ENCODE measurements at regions not wholly inside any gene's neighbourhood (a gene's known extent, or its start where the extent isn't known, plus 50 kb on each side); places are given as distances from the start of the nearest gene placed in this dataset.

DNA sequence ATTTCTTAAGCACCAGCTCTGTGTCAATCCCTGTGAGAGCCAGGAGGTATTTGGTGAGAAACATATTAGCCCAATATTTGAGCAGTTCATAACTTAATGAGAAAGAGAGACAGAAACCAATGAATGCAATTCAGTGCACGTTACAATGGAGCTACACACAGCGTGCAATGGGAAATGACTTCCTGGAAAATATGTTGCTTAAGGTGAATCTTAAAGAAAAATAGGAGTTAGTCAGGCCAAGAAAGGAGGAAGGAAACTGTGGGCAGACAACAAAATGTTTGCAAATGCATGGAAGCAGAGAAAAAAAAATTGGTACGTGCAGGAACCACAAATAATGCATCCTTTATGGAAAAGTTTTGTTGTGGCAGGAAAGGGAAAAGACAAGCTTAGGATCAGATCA, 481.7 kb downstream of the BCAT1 start:
- Histone ChIP-seq H3K9ac (ENCODE audit: low read length) (no peak overlapping the region), H4K20me1 (ENCODE audit: insufficient read depth) (no peaks in the 10 kb centered on the region), H3K4me2 (ENCODE audit: low read length) (no peak overlapping the region), H3K36me3 (ENCODE audit: control insufficient read depth in 1 of 2, insufficient read depth in 2 of 2, low read length in 2 of 2) (no peaks in the 10 kb centered on the region), H2AFZ (ENCODE audit: low read depth, low read length, poor library complexity, severe bottlenecking) (no peak overlapping the region), H3K4me3 (replicated peaks in 1 of 2; ENCODE audit: low read depth in 1 of 2, low read length in 2 of 2) (no peak overlapping the region), H3K4me1 (ENCODE audit: control insufficient read depth in 1 of 2, insufficient read depth in 2 of 2, low read length in 2 of 2) (no peaks in the 10 kb centered on the region), H3K9me2 (ENCODE audit: insufficient read depth) (no peaks in the 10 kb centered on the region), H3K27ac (ENCODE audit: low read depth, low read length) (no peak overlapping the region), H3K27me3 (ENCODE audit: insufficient read depth, low read length) (no peaks in the 10 kb centered on the region), H3K79me2 (ENCODE audit: insufficient read depth, low read length) (no peaks in the 10 kb centered on the region), H3K9me3 (ENCODE audit: control insufficient read depth in 1 of 2, insufficient read depth in 1 of 2, low read depth in 1 of 2, low read length in 2 of 2) (peaks cover 0 to 30% of the 10 kb centered on the region in 2 experiments; a peak in 3 of 4 replicates)
- ChIA-PET POLR2A (no interaction called here), CTCF (no interaction called here), RAD21 (ENCODE audit: low non-redundant PET in 1 of 2, low total read pairs in 2 of 2, uncharacterized antibody in 2 of 2, unreplicated experiment in 2 of 2) (no interaction called here)
- ATAC-seq (no peak), DNase-seq (ENCODE audit: low read depth, low spot score) (no peak)
- TF ChIP-seq, protein P1, sequence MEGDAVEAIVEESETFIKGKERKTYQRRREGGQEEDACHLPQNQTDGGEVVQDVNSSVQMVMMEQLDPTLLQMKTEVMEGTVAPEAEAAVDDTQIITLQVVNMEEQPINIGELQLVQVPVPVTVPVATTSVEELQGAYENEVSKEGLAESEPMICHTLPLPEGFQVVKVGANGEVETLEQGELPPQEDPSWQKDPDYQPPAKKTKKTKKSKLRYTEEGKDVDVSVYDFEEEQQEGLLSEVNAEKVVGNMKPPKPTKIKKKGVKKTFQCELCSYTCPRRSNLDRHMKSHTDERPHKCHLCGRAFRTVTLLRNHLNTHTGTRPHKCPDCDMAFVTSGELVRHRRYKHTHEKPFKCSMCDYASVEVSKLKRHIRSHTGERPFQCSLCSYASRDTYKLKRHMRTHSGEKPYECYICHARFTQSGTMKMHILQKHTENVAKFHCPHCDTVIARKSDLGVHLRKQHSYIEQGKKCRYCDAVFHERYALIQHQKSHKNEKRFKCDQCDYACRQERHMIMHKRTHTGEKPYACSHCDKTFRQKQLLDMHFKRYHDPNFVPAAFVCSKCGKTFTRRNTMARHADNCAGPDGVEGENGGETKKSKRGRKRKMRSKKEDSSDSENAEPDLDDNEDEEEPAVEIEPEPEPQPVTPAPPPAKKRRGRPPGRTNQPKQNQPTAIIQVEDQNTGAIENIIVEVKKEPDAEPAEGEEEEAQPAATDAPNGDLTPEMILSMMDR (IDR thresholded peaks at IDR 0.05 in 2 of 3, conservative IDR thresholded peaks at IDR 0.05 in 1 of 3; ENCODE audit: borderline replicate concordance in 1 of 3, insufficient read depth in 1 of 3, low read depth in 2 of 3, low read length in 2 of 3): no peak
- TF ChIP-seq YY1 (IDR thresholded peaks at IDR 0.05; ENCODE audit: extremely low read depth, insufficient replicate concordance, low read depth, low read length): no peak
- BruUV-seq (replicated peaks): no TSS peak
- intact Hi-C loops (cut with micrococcal nuclease): no loop called here

DNA sequence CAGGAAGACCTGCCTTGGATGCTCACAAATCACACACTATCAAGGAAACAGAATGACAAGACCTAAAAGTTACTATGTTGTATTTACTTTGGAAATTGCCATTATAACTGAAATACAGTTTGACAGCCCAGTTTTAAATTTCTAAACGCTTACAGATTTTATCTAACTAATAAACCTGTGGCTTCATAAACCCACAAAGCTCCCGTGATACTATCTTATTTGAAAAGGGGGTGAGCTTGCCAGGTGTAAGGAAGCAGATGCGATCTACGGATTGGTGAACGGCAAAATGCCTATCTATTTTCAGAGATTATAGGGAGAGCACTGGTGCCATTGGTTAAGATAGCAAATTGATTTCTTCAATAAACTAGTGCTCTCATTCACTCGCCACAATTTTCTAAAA, 485.5 kb downstream of the BCAT1 start:
- DNase-seq (ENCODE audit: low read depth, low spot score) (no peak), ATAC-seq (no peak)
- no TSS peak for BruUV-seq (replicated peaks)
- CTCF ChIA-PET: no interaction called here
- no peak overlapping the region for H3K4me3 ChIP-seq (replicated peaks in 1 of 2; ENCODE audit: low read depth in 1 of 2, low read length in 2 of 2)
- H3K9me2 ChIP-seq (ENCODE audit: insufficient read depth): no peaks in the 10 kb centered on the region
- peaks cover 0 to 17% of the 10 kb centered on the region in 2 experiments; a peak in 2 of 4 replicates for H3K9me3 ChIP-seq (ENCODE audit: control insufficient read depth in 1 of 2, insufficient read depth in 1 of 2, low read depth in 1 of 2, low read length in 2 of 2)
- no peaks in the 10 kb centered on the region for H4K20me1 ChIP-seq (ENCODE audit: insufficient read depth)
- no peaks in the 10 kb centered on the region for H3K4me1 ChIP-seq (ENCODE audit: control insufficient read depth in 1 of 2, insufficient read depth in 2 of 2, low read length in 2 of 2)
- RAD21 ChIA-PET (ENCODE audit: low non-redundant PET in 1 of 2, low total read pairs in 2 of 2, uncharacterized antibody in 2 of 2, unreplicated experiment in 2 of 2): no interaction called here
- H3K27me3 ChIP-seq (ENCODE audit: insufficient read depth, low read length): no peaks in the 10 kb centered on the region
- H3K36me3 ChIP-seq (ENCODE audit: control insufficient read depth in 1 of 2, insufficient read depth in 2 of 2, low read length in 2 of 2): no peaks in the 10 kb centered on the region
- H2AFZ ChIP-seq (ENCODE audit: low read depth, low read length, poor library complexity, severe bottlenecking): no peak overlapping the region
- H3K4me2 ChIP-seq (ENCODE audit: low read length): no peak overlapping the region
- intact Hi-C loops (cut with micrococcal nuclease): no loop called here
- no peak overlapping the region for H3K9ac ChIP-seq (ENCODE audit: low read length)
- H3K27ac ChIP-seq (ENCODE audit: low read depth, low read length): no peak overlapping the region
- no peaks in the 10 kb centered on the region for H3K79me2 ChIP-seq (ENCODE audit: insufficient read depth, low read length)
- POLR2A ChIA-PET: no interaction called here
- no peak for TF ChIP-seq EZH2phosphoT487 (IDR thresholded peaks at IDR 0.05; ENCODE audit: borderline replicate concordance)
- TF ChIP-seq CEBPB (IDR thresholded peaks at IDR 0.05; ENCODE audit: low read depth): no peak
- no peak for TF ChIP-seq RAD21 (IDR thresholded peaks at IDR 0.05; ENCODE audit: low read depth)
- no peak for TF ChIP-seq YY1 (IDR thresholded peaks at IDR 0.05; ENCODE audit: extremely low read depth, insufficient replicate concordance, low read depth, low read length)
- TF ChIP-seq TCF7L2 (IDR thresholded peaks at IDR 0.05; ENCODE audit: borderline replicate concordance, extremely low read depth, insufficient read depth, insufficient read length): no peak
- TF ChIP-seq, protein P2, sequence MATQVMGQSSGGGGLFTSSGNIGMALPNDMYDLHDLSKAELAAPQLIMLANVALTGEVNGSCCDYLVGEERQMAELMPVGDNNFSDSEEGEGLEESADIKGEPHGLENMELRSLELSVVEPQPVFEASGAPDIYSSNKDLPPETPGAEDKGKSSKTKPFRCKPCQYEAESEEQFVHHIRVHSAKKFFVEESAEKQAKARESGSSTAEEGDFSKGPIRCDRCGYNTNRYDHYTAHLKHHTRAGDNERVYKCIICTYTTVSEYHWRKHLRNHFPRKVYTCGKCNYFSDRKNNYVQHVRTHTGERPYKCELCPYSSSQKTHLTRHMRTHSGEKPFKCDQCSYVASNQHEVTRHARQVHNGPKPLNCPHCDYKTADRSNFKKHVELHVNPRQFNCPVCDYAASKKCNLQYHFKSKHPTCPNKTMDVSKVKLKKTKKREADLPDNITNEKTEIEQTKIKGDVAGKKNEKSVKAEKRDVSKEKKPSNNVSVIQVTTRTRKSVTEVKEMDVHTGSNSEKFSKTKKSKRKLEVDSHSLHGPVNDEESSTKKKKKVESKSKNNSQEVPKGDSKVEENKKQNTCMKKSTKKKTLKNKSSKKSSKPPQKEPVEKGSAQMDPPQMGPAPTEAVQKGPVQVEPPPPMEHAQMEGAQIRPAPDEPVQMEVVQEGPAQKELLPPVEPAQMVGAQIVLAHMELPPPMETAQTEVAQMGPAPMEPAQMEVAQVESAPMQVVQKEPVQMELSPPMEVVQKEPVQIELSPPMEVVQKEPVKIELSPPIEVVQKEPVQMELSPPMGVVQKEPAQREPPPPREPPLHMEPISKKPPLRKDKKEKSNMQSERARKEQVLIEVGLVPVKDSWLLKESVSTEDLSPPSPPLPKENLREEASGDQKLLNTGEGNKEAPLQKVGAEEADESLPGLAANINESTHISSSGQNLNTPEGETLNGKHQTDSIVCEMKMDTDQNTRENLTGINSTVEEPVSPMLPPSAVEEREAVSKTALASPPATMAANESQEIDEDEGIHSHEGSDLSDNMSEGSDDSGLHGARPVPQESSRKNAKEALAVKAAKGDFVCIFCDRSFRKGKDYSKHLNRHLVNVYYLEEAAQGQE (IDR thresholded peaks at IDR 0.05; ENCODE audit: low read depth): no peak
- TF ChIP-seq ZNF274 (IDR thresholded peaks at IDR 0.05; ENCODE audit: low read depth, low read length): no peak
- TF ChIP-seq SIN3A (IDR thresholded peaks at IDR 0.05; ENCODE audit: low read depth): no peak
- TF ChIP-seq POLR2A (IDR thresholded peaks at IDR 0.05; ENCODE audit: borderline replicate concordance, extremely low read depth, insufficient read depth, insufficient read length): no peak
- no peak for TF ChIP-seq EZH2 (IDR thresholded peaks at IDR 0.05)
- no peak for TF ChIP-seq SRF (IDR thresholded peaks at IDR 0.05; ENCODE audit: low read depth)
- TF ChIP-seq JUND (IDR thresholded peaks at IDR 0.05): no peak
- TF ChIP-seq FOSL1 (IDR thresholded peaks at IDR 0.05; ENCODE audit: low read depth): no peak

All from HCT116 (cell line).